A673 (cell line): ENCODE measurements at regions not wholly inside any gene's neighbourhood (a gene's known extent, or its start where the extent isn't known, plus 50 kb on each side); places are given as distances from the start of the nearest gene placed in this dataset.

Source experiments
- BruUV-seq: library from RNA; stranded (reverse); fragments of 400-500 nt; replicated peaks from 2 replicates; lab custom pipeline; 2021; lab: Mats Ljungman, UMichigan
- CTCF ChIA-PET: fragments of 300-600 bp; sonication (Branson Sonifier 250); formaldehyde crosslinking; loops from one replicate; lab custom pipeline; 2022; ENCODE audit warnings: antibody characterized with exemption; lab: Charles Lee
- POLR2A ChIA-PET: fragments of 300-600 bp; sonication (Branson Sonifier 250); formaldehyde crosslinking; loops from one replicate; lab custom pipeline; 2022; ENCODE audit warnings: antibody characterized with exemption; ENCODE audit not compliant: low non-redundant PET; lab: Charles Lee
- DNase-seq: peaks from one replicate; pipeline ENCODE4 v3.0.0-alpha.2; 2015; ENCODE audit warnings: low spot score
- H3K27ac ChIP-seq: fragments of 200-600 bp; sonication (generic); 2 replicates; pipeline ENCODE4 v1.5.1; 2016; ENCODE audit warnings: mixed run types, low read depth, mild to moderate bottlenecking, mixed read lengths, antibody characterized with exemption, low read length; ENCODE audit not compliant: poor library complexity, severe bottlenecking
- H3K27me3 ChIP-seq: fragments of 200-600 bp; sonication (generic); replicated peaks from 2 replicates; pipeline ENCODE4 v1.6.1; 2017; ENCODE audit warnings: mixed run types, low read depth, mild to moderate bottlenecking, mixed read lengths, antibody characterized with exemption, low read length; ENCODE audit not compliant: insufficient read depth, poor library complexity
- H3K36me3 ChIP-seq: fragments of 200-600 bp; sonication (generic); 2 replicates; pipeline ENCODE4 v1.6.1; 2016; ENCODE audit warnings: mixed run types, mild to moderate bottlenecking, mixed read lengths, antibody characterized with exemption, low read length; ENCODE audit not compliant: insufficient read depth, poor library complexity, severe bottlenecking
- H3K4me1 ChIP-seq: fragments of 200-600 bp; sonication (generic); 2 replicates; pipeline ENCODE4 v1.6.1; 2017; ENCODE audit warnings: mixed run types, mild to moderate bottlenecking, mixed read lengths, antibody characterized with exemption, low read length; ENCODE audit not compliant: insufficient read depth, poor library complexity, severe bottlenecking
- H3K4me3 ChIP-seq: fragments of 200-600 bp; sonication (generic); 2 replicates; pipeline ENCODE4 v1.5.1; 2016; ENCODE audit warnings: low read depth, mixed run types, mild to moderate bottlenecking, mixed read lengths, low read length; ENCODE audit not compliant: poor library complexity, severe bottlenecking
- H3K9me3 ChIP-seq: fragments of 200-600 bp; sonication (generic); 2 replicates; pipeline ENCODE4 v1.6.1; 2016; ENCODE audit warnings: mixed run types, low read depth, mild to moderate bottlenecking, mixed read lengths, antibody characterized with exemption, low read length; ENCODE audit not compliant: poor library complexity, severe bottlenecking
- CTCF ChIP-seq: fragments of 300-800, 200-600 bp; sonication (generic); conservative IDR thresholded peaks from 2 replicates; pipeline ENCODE4 v1.5.1; 2017; ENCODE audit warnings: low read depth, mild to moderate bottlenecking, antibody characterized with exemption, low read length, moderate library complexity, mixed read lengths
- EZH2 ChIP-seq: fragments of 200-600 bp; sonication (generic); IDR thresholded peaks from 2 replicates; pipeline ENCODE4 v1.6.1; 2017; ENCODE audit warnings: borderline replicate concordance, low read depth, mild to moderate bottlenecking, mixed read lengths, antibody characterized with exemption, low read length; ENCODE audit not compliant: poor library complexity, severe bottlenecking
- intact Hi-C: fragments of 100-400 bp; cut with micrococcal nuclease; formaldehyde crosslinking; loops from one replicate; pipeline ENCODE4 v1.10.0; 2022; ENCODE audit not compliant: unreplicated experiment

DNA sequence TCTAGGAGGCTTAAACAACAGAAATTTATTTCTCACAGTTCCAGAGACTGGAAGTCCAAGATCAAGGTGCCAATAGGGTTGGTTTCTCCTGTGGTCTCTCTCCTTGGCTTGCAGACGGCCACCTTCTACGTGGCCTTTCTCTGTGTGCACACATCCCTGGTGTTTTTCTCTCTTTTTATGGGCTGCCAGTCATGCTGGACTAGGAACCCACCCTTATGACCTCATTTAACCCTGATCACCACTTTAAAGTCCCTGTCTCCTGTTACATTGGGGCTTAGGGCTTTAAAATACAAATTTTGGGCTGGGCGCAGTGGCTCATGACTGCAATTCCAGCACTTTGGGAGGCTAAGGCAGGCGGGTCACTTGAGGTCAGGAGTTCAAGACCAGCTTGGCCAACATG, 157.1 kb downstream of the TLE1 start:
- TF ChIP-seq EZH2 (no peak), CTCF (no peak)

DNA sequence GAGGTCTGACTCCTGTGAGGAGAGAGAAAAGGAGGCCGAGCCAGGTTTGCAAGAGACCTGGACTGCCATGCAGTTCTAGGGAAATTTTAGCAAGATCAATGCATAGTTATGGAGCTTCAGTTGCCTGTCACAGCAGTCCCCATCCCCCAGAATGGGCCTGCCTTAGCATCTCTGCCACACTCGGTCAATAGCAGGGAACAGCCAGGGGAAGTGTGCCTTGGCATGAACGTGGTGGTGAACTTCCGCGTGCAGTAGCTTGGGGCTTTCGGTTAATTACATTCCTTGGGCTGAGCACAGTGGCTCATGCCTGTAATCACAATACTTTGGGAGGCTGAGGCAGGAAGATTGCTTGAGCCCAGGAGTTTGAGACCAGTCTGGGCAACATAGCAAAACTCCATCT, 157.8 kb downstream of the TLE1 start:
- peaks cover 5% of the 10 kb centered on the region for H3K27me3 ChIP-seq
- POLR2A ChIA-PET, result no interaction called here
- no peaks in the 10 kb centered on the region for H3K36me3 ChIP-seq
- no peaks in the 10 kb centered on the region for H3K9me3 ChIP-seq
- CTCF ChIA-PET, result no interaction called here
- BruUV-seq, result no TSS peak
- H3K27ac ChIP-seq, result no peak overlapping the region
- no peaks in the 10 kb centered on the region for H3K4me1 ChIP-seq
- H3K4me3 ChIP-seq, result no peak overlapping the region
- DNase-seq, result no peak
- intact Hi-C loops, result no loop called here
- TF ChIP-seq EZH2, result no peak

More for the DNA sequence above, 157.1 kb downstream of the TLE1 start:
- ChIA-PET POLR2A (no interaction called here), CTCF (no interaction called here)
- Histone ChIP-seq H3K36me3 (no peaks in the 10 kb centered on the region), H3K27ac (no peak overlapping the region), H3K4me1 (no peaks in the 10 kb centered on the region), H3K27me3 (peaks cover 7% of the 10 kb centered on the region), H3K4me3 (no peak overlapping the region), H3K9me3 (no peaks in the 10 kb centered on the region)
- BruUV-seq, result no TSS peak
- intact Hi-C loops, result no loop called here
- no peak for DNase-seq

DNA sequence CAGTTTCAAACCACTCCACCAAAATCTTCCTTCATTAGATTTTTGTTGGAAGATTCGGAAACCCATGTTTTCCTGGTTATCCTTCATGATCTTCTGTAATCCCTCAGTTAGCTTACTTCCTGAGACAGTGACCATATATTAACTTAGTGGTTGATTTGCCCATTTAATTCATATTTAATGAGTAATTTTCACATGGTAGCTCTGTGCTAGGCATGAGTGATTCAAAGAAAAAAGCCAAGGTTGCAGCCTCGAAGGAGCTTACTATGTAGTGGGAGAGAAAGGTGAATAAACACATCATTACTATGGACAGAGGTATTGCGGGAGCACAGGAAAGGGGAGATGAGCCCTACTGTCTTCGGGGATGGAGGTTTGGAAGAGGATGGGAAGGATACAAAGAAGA, 158.5 kb downstream of the TLE1 start:
- POLR2A ChIA-PET, result no interaction called here

More for the DNA sequence above, 158.5 kb downstream of the TLE1 start:
- CTCF ChIA-PET, result no interaction called here
- intact Hi-C loops, result no loop called here
- TF ChIP-seq EZH2, result no peak
- TF ChIP-seq CTCF, result no peak
- Histone ChIP-seq H3K9me3 (no peaks in the 10 kb centered on the region), H3K4me1 (no peaks in the 10 kb centered on the region), H3K4me3 (no peak overlapping the region), H3K36me3 (no peaks in the 10 kb centered on the region), H3K27ac (no peak overlapping the region), H3K27me3 (no peaks in the 10 kb centered on the region)
- DNase-seq, result no peak
- BruUV-seq, result no TSS peak
